Bronchial epithelial cell (primary cell): ENCODE measurements at regions not wholly inside any gene's neighbourhood (a gene's known extent, or its start where the extent isn't known, plus 50 kb on each side); places are given as distances from the start of the nearest gene placed in this dataset.

Experiments
- DNase-seq: peaks from one replicate; pipeline ENCODE4 v3.0.0-alpha.2; 2010; ENCODE audit warnings: low read depth
- FAIRE-seq: peaks from 2 replicates; lab custom pipeline; 2011; peaks lifted over from hg19 to GRCh38; lab: Jason Lieb, UNC
- H3K27me3 ChIP-seq: 2 replicates; pipeline ENCODE4 v1.5.1; 2011; ENCODE audit warnings: low read length; ENCODE audit not compliant: control insufficient read depth, insufficient read depth
- H3K36me3 ChIP-seq: 2 replicates; pipeline ENCODE4 v1.5.1; 2011; ENCODE audit warnings: low read length; ENCODE audit not compliant: control insufficient read depth, insufficient read depth
- H3K4me3 ChIP-seq: 2 replicates; pipeline ENCODE4 v1.5.1; 2011; ENCODE audit warnings: mild to moderate bottlenecking, low read depth, low read length, control low read depth
- TF ChIP-seq, protein P1 (sequence below): IDR thresholded peaks from 2 replicates; pipeline ENCODE4 v1.5.1; 2011; ENCODE audit warnings: mild to moderate bottlenecking, moderate library complexity, low read length, control low read depth, inconsistent platforms; ENCODE audit not compliant: insufficient read depth, severe bottlenecking

DNA sequence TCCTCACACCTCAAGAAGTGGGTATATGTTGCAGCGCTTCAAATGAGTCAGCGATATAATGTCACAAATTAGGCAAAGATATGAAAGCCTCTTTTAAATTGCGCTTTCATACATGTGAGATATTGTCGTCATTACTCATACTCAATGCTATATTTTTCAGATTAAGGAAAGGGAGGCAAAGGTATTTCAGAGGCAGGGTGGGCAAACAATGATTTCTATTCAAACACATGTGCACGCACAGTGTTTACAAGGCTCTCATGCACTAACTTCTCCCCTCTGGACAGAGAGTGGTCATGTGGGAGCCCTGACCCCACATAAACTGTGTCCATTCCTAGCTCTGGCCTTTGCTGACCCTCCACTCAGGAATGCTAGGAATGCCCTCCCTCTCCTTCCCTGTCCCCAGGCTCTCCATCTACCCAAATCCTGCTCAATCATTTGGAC lies 112.1 kb upstream of the TMEM170B start:
- TF ChIP-seq, protein P1, sequence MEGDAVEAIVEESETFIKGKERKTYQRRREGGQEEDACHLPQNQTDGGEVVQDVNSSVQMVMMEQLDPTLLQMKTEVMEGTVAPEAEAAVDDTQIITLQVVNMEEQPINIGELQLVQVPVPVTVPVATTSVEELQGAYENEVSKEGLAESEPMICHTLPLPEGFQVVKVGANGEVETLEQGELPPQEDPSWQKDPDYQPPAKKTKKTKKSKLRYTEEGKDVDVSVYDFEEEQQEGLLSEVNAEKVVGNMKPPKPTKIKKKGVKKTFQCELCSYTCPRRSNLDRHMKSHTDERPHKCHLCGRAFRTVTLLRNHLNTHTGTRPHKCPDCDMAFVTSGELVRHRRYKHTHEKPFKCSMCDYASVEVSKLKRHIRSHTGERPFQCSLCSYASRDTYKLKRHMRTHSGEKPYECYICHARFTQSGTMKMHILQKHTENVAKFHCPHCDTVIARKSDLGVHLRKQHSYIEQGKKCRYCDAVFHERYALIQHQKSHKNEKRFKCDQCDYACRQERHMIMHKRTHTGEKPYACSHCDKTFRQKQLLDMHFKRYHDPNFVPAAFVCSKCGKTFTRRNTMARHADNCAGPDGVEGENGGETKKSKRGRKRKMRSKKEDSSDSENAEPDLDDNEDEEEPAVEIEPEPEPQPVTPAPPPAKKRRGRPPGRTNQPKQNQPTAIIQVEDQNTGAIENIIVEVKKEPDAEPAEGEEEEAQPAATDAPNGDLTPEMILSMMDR, result no peak
- Histone ChIP-seq H3K27me3 (no peaks in the 10 kb centered on the region), H3K4me3 (no peak overlapping the region), H3K36me3 (no peaks in the 10 kb centered on the region)
- FAIRE-seq (no peak), DNase-seq (no peak)

DNA sequence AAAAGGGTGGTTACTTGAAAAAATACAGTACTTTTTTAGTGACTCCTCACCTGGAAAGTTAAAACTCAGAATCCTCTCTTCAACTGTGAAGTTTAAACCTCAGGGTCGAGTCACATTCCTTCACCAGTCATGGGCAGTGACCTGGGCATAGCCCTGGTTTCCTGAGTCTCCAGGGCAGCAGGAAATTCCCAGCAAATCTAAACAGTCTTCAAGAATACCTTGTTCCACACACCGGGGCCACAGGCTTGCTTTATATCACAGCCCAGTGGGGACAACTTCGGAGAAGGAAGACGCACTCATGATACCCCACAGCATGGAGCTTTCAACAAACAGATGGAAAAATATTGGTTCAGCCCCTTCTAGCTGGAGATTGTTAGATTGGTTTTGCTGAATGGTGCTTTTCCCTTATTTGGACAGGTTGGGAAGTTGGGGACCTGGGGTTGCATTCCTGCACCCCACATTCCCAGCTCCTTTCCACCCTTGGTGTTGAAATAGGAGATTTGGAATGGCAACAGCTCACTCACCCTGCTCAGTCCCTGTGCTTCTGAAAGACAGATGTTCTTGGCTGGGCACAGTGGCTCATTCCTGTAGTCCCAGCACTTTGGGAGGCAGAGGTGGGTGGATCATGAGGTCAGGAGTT lies 113.0 kb upstream of the TMEM170B start:
- DNase-seq (peak; percentile 74), FAIRE-seq (no peak)
- TF ChIP-seq, protein P1, result no peak
- Histone ChIP-seq H3K4me3 (no peak overlapping the region), H3K36me3 (no peaks in the 10 kb centered on the region), H3K27me3 (no peaks in the 10 kb centered on the region)

- Histone ChIP-seq H3K27me3 (no peaks in the 10 kb centered on the region), H3K4me3 (no peak overlapping the region), H3K36me3 (no peaks in the 10 kb centered on the region)
- FAIRE-seq (no peak), DNase-seq (peak; percentile 95)
- TF ChIP-seq, protein P1, result no peak
Observed at GRCh38 chr6:11423667-11424066, 113.9 kb upstream of the TMEM170B start.

GRCh38 chr6:11423072-11423471 lies 114.5 kb upstream of the TMEM170B start:
- Histone ChIP-seq H3K36me3 (no peaks in the 10 kb centered on the region), H3K27me3 (no peaks in the 10 kb centered on the region), H3K4me3 (no peak overlapping the region)
- TF ChIP-seq, protein P1, result no peak
- FAIRE-seq (no peak), DNase-seq (peak; percentile 89)

DNA sequence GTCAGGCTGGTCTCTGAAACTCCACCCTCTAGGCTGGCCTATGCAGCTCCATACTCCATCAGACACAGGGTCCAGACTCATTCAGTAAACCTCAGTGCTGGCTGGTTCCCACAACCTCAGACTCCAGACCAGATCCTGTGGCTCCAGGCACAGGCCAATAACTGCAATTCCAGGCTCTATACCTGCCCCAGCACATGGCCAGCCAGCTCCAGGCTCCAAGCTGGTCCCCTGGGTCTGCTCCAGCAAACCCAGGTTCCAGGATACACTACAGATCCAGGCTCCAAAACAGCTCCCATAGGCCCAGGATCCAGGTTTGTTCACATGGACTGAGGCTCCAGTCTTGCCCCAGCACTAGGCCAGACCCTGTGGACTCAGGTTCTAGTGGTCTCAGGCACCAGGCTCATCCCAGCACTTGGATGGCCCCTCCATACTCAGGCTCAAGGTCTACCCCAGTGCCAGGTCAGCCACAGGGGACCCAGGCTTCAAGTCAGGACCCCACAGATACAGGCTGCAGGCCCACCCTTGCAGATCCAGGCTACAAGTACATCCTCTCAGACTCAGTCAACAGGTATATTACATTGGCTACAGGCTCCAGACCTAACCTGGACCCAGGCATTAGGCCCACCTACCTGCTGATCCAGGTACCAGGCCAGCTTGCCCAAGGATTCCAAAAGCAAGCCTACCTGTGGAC lies 117.6 kb upstream of the TMEM170B start:
- FAIRE-seq (peak; percentile 7), DNase-seq (no peak)
- TF ChIP-seq, protein P1, result no peak
- no peaks in the 10 kb centered on the region for H3K27me3 ChIP-seq
- H3K4me3 ChIP-seq, result no peak overlapping the region
- no peaks in the 10 kb centered on the region for H3K36me3 ChIP-seq
